ENCODE measurements at regions not wholly inside any gene's neighbourhood (a gene's known extent, or its start where the extent isn't known, plus 50 kb on each side); places are given as distances from the start of the nearest gene placed in this dataset.

DNA sequence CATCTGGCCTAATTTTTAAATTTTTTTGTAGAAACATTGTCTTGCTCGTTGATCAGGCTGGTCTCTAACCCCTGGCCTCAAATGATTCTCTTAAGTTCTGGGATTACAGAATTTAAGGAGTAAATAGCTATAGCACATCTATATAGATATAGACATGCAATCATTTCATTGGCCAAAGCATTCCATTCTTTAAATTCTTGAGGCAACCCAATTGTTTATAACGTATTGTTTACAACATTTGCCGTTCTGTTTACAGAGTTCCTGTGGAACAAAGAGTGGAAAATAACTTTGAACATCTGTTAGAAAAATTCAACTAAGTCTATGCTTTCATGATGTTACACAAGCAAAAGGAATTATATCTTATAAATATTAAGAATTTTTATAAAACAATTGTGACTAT lies 205.2 kb upstream of the ROBO2 start:
- TF ChIP-seq, protein P1, sequence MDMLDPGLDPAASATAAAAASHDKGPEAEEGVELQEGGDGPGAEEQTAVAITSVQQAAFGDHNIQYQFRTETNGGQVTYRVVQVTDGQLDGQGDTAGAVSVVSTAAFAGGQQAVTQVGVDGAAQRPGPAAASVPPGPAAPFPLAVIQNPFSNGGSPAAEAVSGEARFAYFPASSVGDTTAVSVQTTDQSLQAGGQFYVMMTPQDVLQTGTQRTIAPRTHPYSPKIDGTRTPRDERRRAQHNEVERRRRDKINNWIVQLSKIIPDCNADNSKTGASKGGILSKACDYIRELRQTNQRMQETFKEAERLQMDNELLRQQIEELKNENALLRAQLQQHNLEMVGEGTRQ (IDR thresholded peaks at IDR 0.05; ENCODE audit: borderline replicate concordance, low read depth, low read length) = no peak
- no peak for TF ChIP-seq TCF7 (IDR thresholded peaks at IDR 0.05; ENCODE audit: borderline replicate concordance)
- TF ChIP-seq BHLHE40 (IDR thresholded peaks at IDR 0.05; ENCODE audit: borderline replicate concordance in 1 of 2, low read depth in 2 of 2, low read length in 1 of 2) = no peak
- TF ChIP-seq SREBF2 (IDR thresholded peaks at IDR 0.05; ENCODE audit: low read length) = no peak
